Trophoblast cell (in vitro differentiated cells and primary cell): ENCODE measurements at regions not wholly inside any gene's neighbourhood (a gene's known extent, or its start where the extent isn't known, plus 50 kb on each side); places are given as distances from the start of the nearest gene placed in this dataset.

Experiments
- DNase-seq, 2 donors: peaks; one replicate each; pipeline ENCODE4 v3.0.0-alpha.2; 2016
- H2AFZ ChIP-seq: 2 replicates; pipeline ENCODE4 v1.6.1; 2013; ENCODE audit warnings: low read length, moderate library complexity, mild to moderate bottlenecking; ENCODE audit not compliant: insufficient read depth, poor library complexity
- H2AK5ac ChIP-seq: 2 replicates; pipeline ENCODE4 v1.6.1; 2013; ENCODE audit warnings: mild to moderate bottlenecking, low read length
- H2BK120ac ChIP-seq: 2 replicates; pipeline ENCODE4 v1.6.1; 2013; ENCODE audit warnings: low read length, mild to moderate bottlenecking, moderate library complexity; ENCODE audit not compliant: insufficient read depth, poor library complexity
- H2BK12ac ChIP-seq: 2 replicates; pipeline ENCODE4 v1.6.1; 2013; ENCODE audit warnings: mild to moderate bottlenecking, low read length, moderate library complexity
- H2BK5ac ChIP-seq: 2 replicates; pipeline ENCODE4 v1.6.1; 2013; ENCODE audit warnings: low read length, low read depth, moderate library complexity, mild to moderate bottlenecking; ENCODE audit not compliant: poor library complexity
- H3K14ac ChIP-seq: 2 replicates; pipeline ENCODE4 v1.6.1; 2013; ENCODE audit warnings: mild to moderate bottlenecking, low read length
- H3K18ac ChIP-seq: 2 replicates; pipeline ENCODE4 v1.6.1; 2013; ENCODE audit warnings: mild to moderate bottlenecking, low read length
- H3K23ac ChIP-seq: 2 replicates; pipeline ENCODE4 v1.6.1; 2013; ENCODE audit warnings: low read length
- H3K27ac ChIP-seq: 2 replicates; pipeline ENCODE4 v1.5.1; 2013; ENCODE audit warnings: low read depth, mild to moderate bottlenecking, inconsistent platforms, low read length, moderate library complexity
- H3K27me3 ChIP-seq: 2 replicates; pipeline ENCODE4 v1.6.1; 2013; ENCODE audit warnings: inconsistent platforms, mild to moderate bottlenecking, low read length, moderate library complexity; ENCODE audit not compliant: insufficient read depth
- H3K36me3 ChIP-seq, 2 experiments: 1 replicate in 1 of 2; 2 replicates in 1 of 2; pipeline ENCODE4 v1.6.1; 2013; ENCODE audit warnings: low read length in 2 of 2, mild to moderate bottlenecking in 2 of 2, moderate library complexity in 1 of 2; ENCODE audit not compliant: insufficient read depth in 2 of 2, control insufficient read depth in 1 of 2
- H3K4ac ChIP-seq: 2 replicates; pipeline ENCODE4 v1.6.1; 2013; ENCODE audit warnings: low read depth, mild to moderate bottlenecking, low read length, moderate library complexity
- H3K4me1 ChIP-seq, 2 experiments: 1 replicate in 1 of 2; 2 replicates in 1 of 2; pipeline ENCODE4 v1.6.1; 2013; ENCODE audit warnings: low read length in 2 of 2, mild to moderate bottlenecking in 2 of 2, moderate library complexity in 1 of 2; ENCODE audit not compliant: insufficient read depth in 2 of 2, control insufficient read depth in 1 of 2
- H3K4me2 ChIP-seq: 2 replicates; pipeline ENCODE4 v1.6.1; 2013; ENCODE audit warnings: inconsistent platforms, mild to moderate bottlenecking, low read length, moderate library complexity
- H3K4me3 ChIP-seq: 2 replicates; pipeline ENCODE4 v1.5.1; 2013; ENCODE audit warnings: mild to moderate bottlenecking, low read depth, low read length, inconsistent platforms
- H3K79me1 ChIP-seq: one replicate; pipeline ENCODE4 v1.6.1; 2013; ENCODE audit warnings: low read length
- H3K79me2 ChIP-seq: 2 replicates; pipeline ENCODE4 v1.6.1; 2013; ENCODE audit warnings: low read length, mild to moderate bottlenecking; ENCODE audit not compliant: control insufficient read depth, insufficient read depth, poor library complexity
- H3K9ac ChIP-seq: 2 replicates; pipeline ENCODE4 v1.6.1; 2013; ENCODE audit warnings: mild to moderate bottlenecking, low read length
- H3K9me3 ChIP-seq: 2 replicates; pipeline ENCODE4 v1.6.1; 2013; ENCODE audit warnings: low read depth, mild to moderate bottlenecking, control low read depth, inconsistent platforms, low read length; ENCODE audit not compliant: insufficient read depth
- H4K12ac ChIP-seq: 2 replicates; pipeline ENCODE4 v1.6.1; 2013; ENCODE audit warnings: low read depth, mild to moderate bottlenecking, low read length, moderate library complexity
- H4K8ac ChIP-seq: 2 replicates; pipeline ENCODE4 v1.6.1; 2013; ENCODE audit warnings: low read depth, mild to moderate bottlenecking, low read length, moderate library complexity
- H4K91ac ChIP-seq: one replicate; pipeline ENCODE4 v1.6.1; 2013; ENCODE audit warnings: low read depth, mild to moderate bottlenecking, low read length, moderate library complexity
- WGBS: extraction: QIAGEN DNeasy Blood & Tissue Kit; methylation state at CpG from one replicate; pipeline ENCODE4 v1.1.7; 2013; ENCODE audit warnings: missing lambda C conversion rate; ENCODE audit not compliant: insufficient read length, insufficient coverage; ENCODE audit errors: extremely low coverage; 5-methylcytosine and 5-hydroxymethylcytosine counted together

GRCh38 chr12:91982946-91983345, 162.7 kb downstream of the BTG1 start:
- Histone ChIP-seq H3K14ac (no peak overlapping the region), H3K79me1 (no peaks in the 10 kb centered on the region), H3K23ac (no peak overlapping the region), H2BK120ac (no peak overlapping the region), H3K27me3 (no peaks in the 10 kb centered on the region), H3K4me3 (no peak overlapping the region), H3K79me2 (no peaks in the 10 kb centered on the region), H2AFZ (no peak overlapping the region), H4K8ac (no peak overlapping the region), H3K4me1 (peaks cover 0 to 1% of the 10 kb centered on the region in 2 experiments), H3K9me3 (peaks cover 1% of the 10 kb centered on the region), H2BK12ac (no peak overlapping the region), H4K12ac (no peak overlapping the region), H3K9ac (no peak overlapping the region), H3K18ac (no peak overlapping the region), H3K27ac (no peak overlapping the region), H3K4me2 (no peak overlapping the region), H3K4ac (no peak overlapping the region), H2BK5ac (no peak overlapping the region), H4K91ac (no peak overlapping the region), H2AK5ac (no peak overlapping the region), H3K36me3 (no peaks in the 10 kb centered on the region)
- no peak for DNase-seq
- WGBS = no CpG with 5 or more reads among the region's 5 CpGs

- H4K91ac ChIP-seq = no peak overlapping the region
- H3K9me3 ChIP-seq = peaks cover 1% of the 10 kb centered on the region
- no peak overlapping the region for H4K8ac ChIP-seq
- H3K27ac ChIP-seq = no peak overlapping the region
- no peak overlapping the region for H4K12ac ChIP-seq
- no peaks in the 10 kb centered on the region for H3K79me1 ChIP-seq
- H3K4me1 ChIP-seq = no peaks in the 10 kb centered on the region
- no peaks in the 10 kb centered on the region for H3K27me3 ChIP-seq
- no peak overlapping the region for H3K14ac ChIP-seq
- H3K9ac ChIP-seq = no peak overlapping the region
- H2BK12ac ChIP-seq = no peak overlapping the region
- no peak overlapping the region for H3K4ac ChIP-seq
- H3K23ac ChIP-seq = no peak overlapping the region
- no peak overlapping the region for H3K4me3 ChIP-seq
- no peaks in the 10 kb centered on the region for H3K79me2 ChIP-seq
- no peak overlapping the region for H2AFZ ChIP-seq
- H2AK5ac ChIP-seq = no peak overlapping the region
- H3K18ac ChIP-seq = no peak overlapping the region
- no peak overlapping the region for H2BK120ac ChIP-seq
- H3K36me3 ChIP-seq = no peaks in the 10 kb centered on the region
- no peak for DNase-seq
- H2BK5ac ChIP-seq = no peak overlapping the region
- no peak overlapping the region for H3K4me2 ChIP-seq
Observed at GRCh38 chr12:91980389-91980821, 165.2 kb downstream of the BTG1 start.

GRCh38 chr12:91978143-91978542, 167.5 kb downstream of the BTG1 start:
- no peaks in the 10 kb centered on the region for H3K79me2 ChIP-seq
- no peak overlapping the region for H3K27ac ChIP-seq
- no peak overlapping the region for H2AFZ ChIP-seq
- H4K12ac ChIP-seq = no peak overlapping the region
- no peak overlapping the region for H3K18ac ChIP-seq
- no peak for DNase-seq
- H3K14ac ChIP-seq = no peak overlapping the region
- WGBS = no CpG with 5 or more reads among the region's 2 CpGs
- H3K9ac ChIP-seq = no peak overlapping the region
- H2BK120ac ChIP-seq = no peak overlapping the region
- H3K27me3 ChIP-seq = no peaks in the 10 kb centered on the region
- no peaks in the 10 kb centered on the region for H3K79me1 ChIP-seq
- no peak overlapping the region for H3K4me2 ChIP-seq
- H3K9me3 ChIP-seq = peaks cover 1% of the 10 kb centered on the region
- H3K23ac ChIP-seq = no peak overlapping the region
- H2AK5ac ChIP-seq = no peak overlapping the region
- no peaks in the 10 kb centered on the region for H3K4me1 ChIP-seq
- H3K4ac ChIP-seq = no peak overlapping the region
- H4K91ac ChIP-seq = no peak overlapping the region
- H3K4me3 ChIP-seq = no peak overlapping the region
- H2BK5ac ChIP-seq = no peak overlapping the region
- no peaks in the 10 kb centered on the region for H3K36me3 ChIP-seq
- H2BK12ac ChIP-seq = no peak overlapping the region
- no peak overlapping the region for H4K8ac ChIP-seq

GRCh38 chr12:91975891-91976290, 169.8 kb downstream of the BTG1 start:
- H2AFZ ChIP-seq = no peak overlapping the region
- no peak overlapping the region for H3K9ac ChIP-seq
- no peak overlapping the region for H4K91ac ChIP-seq
- H3K4ac ChIP-seq = no peak overlapping the region
- no peak for DNase-seq
- H2AK5ac ChIP-seq = no peak overlapping the region
- H3K79me1 ChIP-seq = no peaks in the 10 kb centered on the region
- H3K23ac ChIP-seq = no peak overlapping the region
- no peak overlapping the region for H2BK12ac ChIP-seq
- no peak overlapping the region for H3K18ac ChIP-seq
- H4K12ac ChIP-seq = no peak overlapping the region
- H3K4me1 ChIP-seq = no peaks in the 10 kb centered on the region
- H3K36me3 ChIP-seq = no peaks in the 10 kb centered on the region
- no peak overlapping the region for H3K4me3 ChIP-seq
- H4K8ac ChIP-seq = no peak overlapping the region
- H3K79me2 ChIP-seq = no peaks in the 10 kb centered on the region
- H3K4me2 ChIP-seq = no peak overlapping the region
- H2BK5ac ChIP-seq = no peak overlapping the region
- H3K27ac ChIP-seq = no peak overlapping the region
- no peak overlapping the region for H2BK120ac ChIP-seq
- H3K14ac ChIP-seq = no peak overlapping the region
- H3K9me3 ChIP-seq = peaks cover 1% of the 10 kb centered on the region
- H3K27me3 ChIP-seq = no peaks in the 10 kb centered on the region
- WGBS = no CpG with 5 or more reads among the region's 6 CpGs
